ENCODE measurements at regions not wholly inside any gene's neighbourhood (a gene's known extent, or its start where the extent isn't known, plus 50 kb on each side); places are given as distances from the start of the nearest gene placed in this dataset.

GRCh38 chrX:22357621-22358020 is 84.9 kb downstream of the CBLL2 start:
- SMC1A ChIA-PET (ENCODE audit: uncharacterized antibody, unreplicated experiment) = interaction anchor here (0.5 to 0.7 kb wide), 2 partner anchors 10 to 1914 kb away, joined by 3 read pairs; no protein-coding TSS in a partner anchor
- in situ Hi-C loops (cut with MboI) (no loop called here), intact Hi-C loops (cut with micrococcal nuclease; ENCODE audit: unreplicated experiment) (no loop called here)
- ATAC-seq = no peak
- Histone ChIP-seq H3K27ac (ENCODE audit: control insufficient read depth, insufficient read depth) (no peak overlapping the region), H3K4me3 (no peak overlapping the region), H3K36me3 (ENCODE audit: control insufficient read depth in 2 of 2, insufficient read depth in 2 of 2, low read length in 1 of 2) (no peaks in the 10 kb centered on the region), H3K4me1 (ENCODE audit: control insufficient read depth, insufficient read depth, low read length) (no peaks in the 10 kb centered on the region), H3K27me3 (replicated peaks in 1 of 2; ENCODE audit: control insufficient read depth in 2 of 2, insufficient read depth in 2 of 2, low read length in 1 of 2) (no peaks in the 10 kb centered on the region; a peak in 2 of 4 replicates), H4K20me1 (ENCODE audit: control insufficient read depth, insufficient read depth) (no peaks in the 10 kb centered on the region), H2AFZ (ENCODE audit: control insufficient read depth, low read depth, low read length) (no peak overlapping the region), H3K4me2 (ENCODE audit: control insufficient read depth, insufficient read depth) (no peak overlapping the region), H3K9me3 (replicated peaks; ENCODE audit: control insufficient read depth, insufficient read depth, low read length) (no peaks in the 10 kb centered on the region), H3K79me2 (ENCODE audit: control insufficient read depth, insufficient read depth, low read length) (no peaks in the 10 kb centered on the region), H3K9ac (ENCODE audit: control insufficient read depth, insufficient read depth, low read length) (no peak overlapping the region)
- 38% methylated on average over 2 of the region's 2 CpGs for WGBS (ENCODE audit: insufficient coverage, insufficient replicate concordance, low lambda C conversion rate, missing lambda C conversion rate)
- no TSS peak for BruUV-seq (replicated peaks)
- POLR2A ChIA-PET = no interaction called here
- no peak for DNase-seq (ENCODE audit: low read depth, low spot score)
- CTCF ChIA-PET = no interaction called here
- RAD21 ChIA-PET (ENCODE audit: unreplicated experiment) = no interaction called here
- no peak for FAIRE-seq
- TF ChIP-seq RELB (IDR thresholded peaks at IDR 0.05; ENCODE audit: low read depth) (no peak), CTCF (IDR thresholded peaks at IDR 0.05 in 2 of 3, conservative IDR thresholded peaks at IDR 0.05 in 1 of 3; ENCODE audit: control insufficient read depth in 2 of 3, extremely low read depth in 1 of 3, insufficient read depth in 1 of 3, low read depth in 3 of 3, low read length in 3 of 3) (no peak), STAT1 (conservative IDR thresholded peaks at IDR 0.05) (no peak), ZBTB11 (CRISPR knock-in tag; IDR thresholded peaks at IDR 0.05) (no peak), RAD51 (IDR thresholded peaks at IDR 0.05) (no peak), LARP7 (IDR thresholded peaks at IDR 0.05) (no peak), TARDBP (IDR thresholded peaks at IDR 0.05; ENCODE audit: borderline replicate concordance) (no peak), ZBTB4 (CRISPR knock-in tag; IDR thresholded peaks at IDR 0.05) (no peak), BHLHE40 (IDR thresholded peaks at IDR 0.05; ENCODE audit: borderline replicate concordance in 1 of 2, low read depth in 2 of 2, low read length in 1 of 2) (no peak)
